ENCODE measurements at regions not wholly inside any gene's neighbourhood (a gene's known extent, or its start where the extent isn't known, plus 50 kb on each side); places are given as distances from the start of the nearest gene placed in this dataset.

GRCh38 chr1:229098903-229099578 lies 171.9 kb upstream of the RAB4A start:
- FAIRE-seq (no peak), DNase-seq (ENCODE audit: insufficient read length, low spot score) (no peak)

GRCh38 chr1:229101011-229101871 lies 169.7 kb upstream of the RAB4A start:
- FAIRE-seq, result no peak

GRCh38 chr1:229102741-229103391 lies 168.0 kb upstream of the RAB4A start:
- no peak for DNase-seq (ENCODE audit: insufficient read length, low spot score)
- FAIRE-seq, result no peak

More at GRCh38 chr1:229101011-229101871, 169.7 kb upstream of the RAB4A start:
- DNase-seq (ENCODE audit: insufficient read length, low spot score), result no peak

DNA sequence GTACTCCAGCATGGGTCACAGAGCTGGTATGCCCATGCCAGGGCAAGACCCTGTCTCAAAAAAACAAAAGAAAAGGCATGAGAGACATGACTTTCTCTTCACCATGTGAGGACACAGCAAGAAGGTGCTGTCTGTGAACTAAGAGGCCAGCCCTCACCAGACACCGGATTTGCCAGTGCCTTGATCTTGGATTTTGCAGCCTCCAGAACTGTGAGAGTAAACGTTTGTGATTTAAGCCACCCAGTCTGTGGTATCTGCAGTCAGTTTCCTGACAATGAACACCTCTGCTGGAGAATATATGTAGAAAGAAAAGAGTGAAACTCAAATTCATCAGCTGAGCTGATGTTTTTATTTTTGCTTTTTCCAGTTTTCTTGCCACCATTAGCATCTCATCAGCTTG lies 166.3 kb upstream of the RAB4A start:
- DNase-seq (ENCODE audit: insufficient read length, low spot score) (no peak), FAIRE-seq (no peak)

- FAIRE-seq (no peak), DNase-seq (ENCODE audit: insufficient read length, low spot score) (no peak)
Measured at GRCh38 chr1:229105109-229105508, 165.8 kb upstream of the RAB4A start.

DNA sequence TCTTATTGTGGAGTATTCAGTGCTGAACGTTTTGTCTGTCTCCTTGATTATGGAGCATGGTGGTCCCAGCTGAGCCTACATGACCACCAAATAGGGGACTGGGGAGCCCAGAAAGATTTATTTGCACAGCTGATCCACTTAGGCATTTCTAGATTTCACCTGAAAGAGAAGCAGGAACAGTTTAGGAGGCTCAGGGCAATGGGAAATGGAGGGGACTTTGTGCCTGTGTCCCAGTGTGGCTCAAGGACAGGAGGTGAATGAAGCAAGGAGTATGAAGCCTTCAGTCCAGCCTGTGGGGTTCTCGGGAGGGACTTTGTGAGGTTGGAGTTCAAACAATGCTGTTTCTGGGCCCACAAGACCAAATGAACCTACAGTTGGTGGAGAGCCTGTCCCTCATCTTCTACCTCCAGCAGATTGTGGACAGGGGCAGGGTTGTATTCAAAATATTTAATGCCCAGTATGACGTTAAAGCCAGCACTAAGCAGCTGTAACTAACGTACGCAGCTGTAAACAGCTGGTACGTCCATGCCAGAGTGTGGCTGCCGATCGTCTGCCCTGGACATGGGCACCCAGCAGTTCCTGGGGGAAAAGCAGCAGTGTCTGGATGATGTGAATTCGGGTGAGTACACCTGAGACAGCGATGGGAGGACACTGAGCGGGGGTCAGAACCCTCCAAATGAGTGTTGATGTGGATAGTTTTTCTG lies 164.9 kb upstream of the RAB4A start:
- DNase-seq (ENCODE audit: insufficient read length, low spot score) (no peak), FAIRE-seq (no peak)

DNA sequence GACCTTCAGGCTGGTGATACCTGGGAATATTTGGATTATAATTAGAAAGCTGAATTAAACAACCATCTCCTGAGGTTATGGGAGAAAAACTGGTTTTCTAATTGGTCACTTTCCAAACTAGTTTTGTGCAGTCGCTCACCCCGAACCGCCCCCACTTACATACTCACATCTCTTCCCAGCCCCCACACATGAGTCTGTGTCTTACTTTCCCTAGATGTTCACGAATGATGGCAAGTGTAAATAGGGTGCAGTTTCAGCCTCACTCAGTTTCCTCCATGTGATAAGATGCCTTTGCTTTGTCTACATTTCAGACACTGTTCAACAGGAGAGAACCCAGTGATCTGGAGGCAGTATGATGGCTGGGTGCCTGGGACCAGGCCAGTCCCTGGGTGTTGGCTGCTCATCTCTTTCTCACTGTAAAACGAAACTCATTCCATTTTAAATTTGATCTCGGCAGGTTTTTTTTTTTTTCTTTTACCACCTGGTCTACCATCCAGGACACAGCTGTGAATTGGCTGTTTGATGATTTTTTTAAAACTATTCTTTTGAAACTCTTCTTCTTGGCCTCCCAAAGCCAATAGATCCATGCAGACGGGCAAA lies 164.3 kb upstream of the RAB4A start:
- FAIRE-seq (no peak), DNase-seq (ENCODE audit: insufficient read length, low spot score) (no peak)

DNA sequence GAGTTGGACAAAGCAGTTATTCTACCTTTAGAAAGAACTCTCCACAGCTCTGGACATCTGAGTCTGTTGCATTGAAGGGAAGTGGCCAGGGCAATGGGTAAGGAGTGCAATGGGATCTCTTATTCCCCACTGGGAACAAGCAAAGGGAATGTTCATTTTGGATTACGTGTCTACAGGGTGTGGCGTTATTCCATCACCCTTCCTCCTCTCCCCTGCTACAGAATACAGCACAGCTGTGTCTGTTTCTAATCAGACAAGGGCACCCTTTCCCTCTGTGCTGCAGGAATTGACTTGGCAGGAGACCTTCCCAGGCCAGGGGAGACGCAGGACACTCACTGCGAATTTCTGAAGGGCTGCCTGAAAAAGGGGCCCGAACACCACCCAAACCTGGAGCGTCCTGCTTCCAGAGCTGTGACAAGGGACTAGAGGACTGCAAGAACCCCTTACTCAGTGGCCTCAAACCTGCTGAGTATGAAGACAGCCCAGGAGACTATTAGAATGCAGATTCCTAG lies 163.6 kb upstream of the RAB4A start:
- DNase-seq (ENCODE audit: insufficient read length, low spot score) (no peak), FAIRE-seq (no peak)

DNA sequence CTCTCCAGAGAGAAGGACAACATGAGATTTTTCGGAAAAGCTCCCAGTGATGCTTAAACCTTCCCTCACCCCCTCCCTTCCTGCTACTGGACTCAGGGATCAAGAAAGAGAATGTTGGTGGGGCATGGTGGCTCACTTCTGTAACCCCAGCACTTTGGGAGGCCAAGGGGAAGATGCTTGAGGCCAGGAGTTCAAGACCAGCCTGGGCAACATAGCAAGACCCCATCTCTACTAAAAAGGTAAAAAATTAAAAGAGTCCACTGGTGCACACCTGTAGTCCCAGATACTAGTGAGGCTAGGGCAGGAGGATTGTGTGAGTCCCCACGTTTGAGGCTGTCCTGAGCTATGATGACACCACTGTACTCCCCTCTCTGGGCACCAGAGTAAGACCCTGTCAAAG lies 162.9 kb upstream of the RAB4A start:
- DNase-seq (ENCODE audit: insufficient read length, low spot score), result no peak
- FAIRE-seq, result no peak

- FAIRE-seq, result no peak
- DNase-seq (ENCODE audit: insufficient read length, low spot score), result no peak
Measured at GRCh38 chr1:229108598-229109201, 162.2 kb upstream of the RAB4A start.

- DNase-seq (ENCODE audit: insufficient read length, low spot score) (no peak), FAIRE-seq (no peak)
Measured at GRCh38 chr1:229109320-229109761, 161.6 kb upstream of the RAB4A start.

- DNase-seq (ENCODE audit: insufficient read length, low spot score) (no peak), FAIRE-seq (no peak)
Measured at GRCh38 chr1:229110986-229111385, 159.9 kb upstream of the RAB4A start.

DNA sequence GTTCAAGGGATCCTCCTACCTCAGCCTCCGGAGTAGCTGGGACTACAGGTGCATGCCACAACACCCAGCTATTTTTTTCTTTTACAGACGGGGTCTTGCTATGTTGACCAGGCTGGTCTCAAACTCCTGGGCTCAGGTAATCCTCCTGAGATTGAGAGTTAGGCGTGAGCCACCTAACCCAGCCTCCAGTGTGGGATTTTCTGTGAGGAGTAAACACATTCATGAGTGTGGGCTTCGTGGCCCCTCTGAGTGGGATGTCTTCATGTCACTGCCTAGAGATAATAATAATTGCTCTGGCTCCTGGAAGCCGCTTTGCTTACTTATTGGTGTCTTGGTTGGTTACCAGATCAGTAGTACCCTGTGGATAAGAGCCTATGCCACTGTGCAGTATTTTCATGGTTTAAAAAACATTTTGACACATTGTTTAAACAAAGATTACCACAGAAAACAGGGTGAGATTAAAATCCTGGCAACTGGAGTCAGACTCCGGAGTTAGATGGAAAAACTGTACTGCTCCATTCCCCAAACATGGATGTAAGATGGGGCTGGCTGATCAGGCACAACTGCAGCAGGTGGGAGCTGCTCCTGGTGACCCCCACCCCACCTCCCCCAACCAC lies 159.1 kb upstream of the RAB4A start:
- no peak for DNase-seq (ENCODE audit: insufficient read length, low spot score)
- no peak for FAIRE-seq

DNA sequence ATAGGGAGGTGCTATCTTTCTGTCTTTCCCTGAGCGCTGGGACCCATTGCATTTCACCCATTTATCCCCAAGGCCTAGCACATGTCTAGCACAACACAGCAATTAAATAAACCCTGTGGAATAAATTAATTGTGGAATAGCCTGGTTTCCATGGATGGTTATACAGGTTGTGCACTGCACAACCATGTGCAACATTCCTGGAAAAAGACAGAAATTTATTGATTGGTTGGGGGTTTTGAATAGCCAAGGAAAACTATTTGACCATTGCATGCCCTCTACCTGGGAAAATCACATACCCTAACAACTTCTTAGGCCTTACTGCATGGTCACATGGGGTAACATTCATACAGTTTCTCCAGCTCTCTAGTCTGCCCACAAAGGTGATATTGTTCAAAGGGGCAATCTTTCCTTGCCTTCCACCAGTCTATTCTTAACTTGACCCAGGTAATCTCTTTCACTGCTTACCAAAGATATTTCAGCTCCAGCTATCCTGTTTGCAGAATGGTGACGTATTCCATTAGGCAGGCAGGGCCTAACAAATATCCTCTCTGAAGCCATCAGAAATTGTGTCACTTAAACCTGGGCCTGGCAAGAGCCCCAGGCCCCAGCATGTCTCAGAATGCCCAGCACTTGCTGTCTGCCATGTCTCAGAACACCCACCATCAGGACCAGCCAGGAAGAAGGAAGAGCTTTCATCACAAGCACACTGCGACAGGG lies 157.9 kb upstream of the RAB4A start:
- FAIRE-seq (no peak), DNase-seq (ENCODE audit: insufficient read length, low spot score) (no peak)

- DNase-seq (ENCODE audit: insufficient read length, low spot score) (no peak), FAIRE-seq (no peak)
Measured at GRCh38 chr1:229114315-229114714, 156.6 kb upstream of the RAB4A start.

GRCh38 chr1:229114850-229115365 lies 156.0 kb upstream of the RAB4A start:
- DNase-seq (ENCODE audit: insufficient read length, low spot score) (no peak), FAIRE-seq (no peak)

DNA sequence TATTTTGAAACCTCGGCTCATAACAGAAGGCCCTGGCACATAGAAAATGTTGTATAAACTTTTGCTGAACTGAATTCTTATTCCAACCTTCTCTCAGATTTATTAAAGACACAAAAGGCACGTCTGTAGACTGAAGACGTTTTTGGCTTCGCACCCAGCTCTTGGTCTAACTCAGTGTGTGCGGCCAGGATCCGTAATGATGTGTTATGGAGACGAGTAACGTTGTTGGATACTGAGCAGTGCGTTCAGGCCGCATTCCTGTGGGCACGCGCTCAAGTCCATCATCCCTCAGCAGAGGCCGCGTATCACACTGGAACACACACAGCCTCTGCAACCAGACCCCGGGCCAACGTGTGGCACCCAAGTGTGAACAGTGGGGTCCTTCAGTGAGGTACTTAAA lies 154.8 kb upstream of the RAB4A start:
- FAIRE-seq (no peak), DNase-seq (ENCODE audit: insufficient read length, low spot score) (no peak)

- FAIRE-seq (no peak), DNase-seq (ENCODE audit: insufficient read length, low spot score) (no peak)
Measured at GRCh38 chr1:229117664-229118300, 153.1 kb upstream of the RAB4A start.

Measured in GM19239 (cell line).